Activated naive CD4-positive, alpha-beta T cell treated with Interleukin-2 at 50 U/mL for 16 hours (primary cell): ENCODE measurements at regions not wholly inside any gene's neighbourhood (a gene's known extent, or its start where the extent isn't known, plus 50 kb on each side); places are given as distances from the start of the nearest gene placed in this dataset.
"Not testable (repeated sequence)": the region's sequence is repeated elsewhere in the genome, so short reads cannot be mapped to it uniquely, and the experiment has no call there.

Source experiments
- DNase-seq: peaks from one replicate; pipeline ENCODE4 v3.0.0-alpha.2; 2020

GRCh38 chr13:90800082-90800746, 547.3 kb upstream of the MIR17HG start:
- no peak for DNase-seq

- no peak for DNase-seq
Measured at GRCh38 chr13:90801621-90802020, 545.9 kb upstream of the MIR17HG start.

- no peak for DNase-seq
Measured at GRCh38 chr13:90803210-90803609, 544.3 kb upstream of the MIR17HG start.

- DNase-seq, result no peak
Measured at GRCh38 chr13:90806016-90806615, 541.4 kb upstream of the MIR17HG start.

GRCh38 chr13:90806892-90807291, 540.6 kb upstream of the MIR17HG start:
- no peak for DNase-seq

- no peak for DNase-seq
Measured at GRCh38 chr13:90808838-90809237, 538.6 kb upstream of the MIR17HG start.

- DNase-seq, result no peak
Measured at GRCh38 chr13:90824032-90824431, 523.5 kb upstream of the MIR17HG start.

- no peak for DNase-seq
Measured at GRCh38 chr13:90826688-90827087, 520.8 kb upstream of the MIR17HG start.

GRCh38 chr13:90830782-90831181, 516.7 kb upstream of the MIR17HG start:
- DNase-seq, result no peak

- DNase-seq, result no peak
Measured at GRCh38 chr13:90833951-90834350, 513.5 kb upstream of the MIR17HG start.

- no peak for DNase-seq
Measured at GRCh38 chr13:90834700-90835099, 512.8 kb upstream of the MIR17HG start.

GRCh38 chr13:90835826-90836225, 511.7 kb upstream of the MIR17HG start:
- no peak for DNase-seq

- DNase-seq, result no peak
Measured at GRCh38 chr13:90838317-90838960, 509.0 kb upstream of the MIR17HG start.

- DNase-seq, result no peak
Measured at GRCh38 chr13:90839061-90839460, 508.4 kb upstream of the MIR17HG start.

GRCh38 chr13:90846936-90847335, 500.6 kb upstream of the MIR17HG start:
- DNase-seq, result no peak

GRCh38 chr13:90853666-90854065, 493.8 kb upstream of the MIR17HG start:
- not testable (repeated sequence) for DNase-seq

- no peak for DNase-seq
Measured at GRCh38 chr13:90857921-90858320, 489.6 kb upstream of the MIR17HG start.

GRCh38 chr13:90866006-90866405, 481.5 kb upstream of the MIR17HG start:
- no peak for DNase-seq

- DNase-seq, result no peak
Measured at GRCh38 chr13:90867336-90867683, 480.2 kb upstream of the MIR17HG start.

GRCh38 chr13:90868321-90868920, 479.1 kb upstream of the MIR17HG start:
- DNase-seq, result no peak

GRCh38 chr13:90869580-90869979, 477.9 kb upstream of the MIR17HG start:
- DNase-seq, result no peak

GRCh38 chr13:90872491-90873025, 474.9 kb upstream of the MIR17HG start:
- no peak for DNase-seq

- DNase-seq, result no peak
Measured at GRCh38 chr13:90880790-90881189, 466.7 kb upstream of the MIR17HG start.

- no peak for DNase-seq
Measured at GRCh38 chr13:90882551-90882950, 464.9 kb upstream of the MIR17HG start.
